HL-60 (cell line): ENCODE measurements at regions not wholly inside any gene's neighbourhood (a gene's known extent, or its start where the extent isn't known, plus 50 kb on each side); places are given as distances from the start of the nearest gene placed in this dataset.

Source experiments
- DNase-seq, 2 experiments: peaks; one replicate each; pipeline ENCODE4 v3.0.0-alpha.2; 2010 to 2020; ENCODE audit warnings: low read depth in 1 of 2, low spot score in 1 of 2
- H3K27ac ChIP-seq: fragments of 250-450 bp; sonication (Bioruptor Pico); replicated peaks from 2 replicates; pipeline ENCODE4 v1.5.1; 2020; ENCODE audit warnings: mild to moderate bottlenecking, moderate library complexity
- H3K27me3 ChIP-seq: fragments of 250-450 bp; sonication (Bioruptor Pico); 2 replicates; pipeline ENCODE4 v1.5.1; 2021; ENCODE audit warnings: mild to moderate bottlenecking, moderate library complexity; ENCODE audit not compliant: insufficient read depth, poor library complexity, severe bottlenecking
- H3K4me3 ChIP-seq: replicated peaks from 2 replicates; pipeline ENCODE4 v1.5.1; 2011; ENCODE audit warnings: mild to moderate bottlenecking, control low read depth, low read length; ENCODE audit not compliant: insufficient read depth
- CTCF ChIP-seq: IDR thresholded peaks from one replicate; pipeline ENCODE4 v1.5.1; 2011; ENCODE audit warnings: low read length, control low read depth, inconsistent platforms; ENCODE audit not compliant: insufficient read depth
- GABPA ChIP-seq: IDR thresholded peaks from 2 replicates; pipeline ENCODE4 v1.6.1; 2012; ENCODE audit warnings: low read depth
- POLR2AphosphoS5 ChIP-seq: IDR thresholded peaks from 2 replicates; pipeline ENCODE4 v1.6.1; 2012; ENCODE audit warnings: low read depth
- REST ChIP-seq: IDR thresholded peaks from 2 replicates; pipeline ENCODE4 v1.6.1; 2012; ENCODE audit warnings: low read depth; ENCODE audit not compliant: insufficient replicate concordance
- SPI1 ChIP-seq: IDR thresholded peaks from 2 replicates; pipeline ENCODE4 v1.6.1; 2012; ENCODE audit warnings: low read depth, mild to moderate bottlenecking, borderline replicate concordance

- DNase-seq = no peak
- no peaks in the 10 kb centered on the region for H3K27me3 ChIP-seq
- H3K27ac ChIP-seq = no peak overlapping the region
- H3K4me3 ChIP-seq = no peak overlapping the region
- no peak for TF ChIP-seq POLR2AphosphoS5
- TF ChIP-seq SPI1 = no peak
- TF ChIP-seq GABPA = no peak
- no peak for TF ChIP-seq REST
- no peak for TF ChIP-seq CTCF
These were observed 154.3 kb upstream of the DMRT1 start for GRCh38 chr9:687034-687785.

GRCh38 chr9:687994-688393 lies 153.5 kb upstream of the DMRT1 start:
- no peak overlapping the region for H3K27ac ChIP-seq
- H3K4me3 ChIP-seq = no peak overlapping the region
- H3K27me3 ChIP-seq = no peaks in the 10 kb centered on the region
- TF ChIP-seq POLR2AphosphoS5 (no peak), CTCF (no peak), REST (no peak), GABPA (no peak), SPI1 (no peak)
- no peak for DNase-seq

GRCh38 chr9:690517-691111 lies 150.9 kb upstream of the DMRT1 start:
- DNase-seq = no peak
- no peak for TF ChIP-seq SPI1
- TF ChIP-seq CTCF = no peak
- TF ChIP-seq GABPA = no peak
- TF ChIP-seq REST = no peak
- no peak for TF ChIP-seq POLR2AphosphoS5
- Histone ChIP-seq H3K27me3 (no peaks in the 10 kb centered on the region), H3K4me3 (no peak overlapping the region), H3K27ac (no peak overlapping the region)
